ENCODE measurements at regions not wholly inside any gene's neighbourhood (a gene's known extent, or its start where the extent isn't known, plus 50 kb on each side); places are given as distances from the start of the nearest gene placed in this dataset.

DNA sequence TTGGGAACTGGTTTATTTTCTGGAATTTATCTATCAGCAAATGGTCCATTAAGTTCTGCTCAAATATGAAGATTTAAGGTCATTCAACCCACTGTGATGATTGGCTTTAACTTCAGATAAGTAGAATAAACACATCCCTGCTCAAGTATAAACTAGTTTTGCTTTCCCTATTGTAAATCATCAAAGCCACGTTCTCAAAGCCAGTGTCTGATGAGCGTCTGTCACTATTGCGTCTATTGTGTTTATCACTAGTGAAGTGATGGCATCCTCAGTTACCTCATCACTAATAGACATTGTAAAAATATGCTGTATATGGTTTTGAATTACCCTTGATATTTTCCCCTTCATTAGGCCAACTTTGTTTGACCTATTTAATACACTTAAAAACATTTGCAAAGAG is 351.3 kb downstream of the BCAT1 start:
- no peak for TF ChIP-seq GATA3 (IDR thresholded peaks at IDR 0.05; ENCODE audit: low read depth, low read length)
- no peak for TF ChIP-seq GATA2 (IDR thresholded peaks at IDR 0.05; ENCODE audit: low read depth, low read length)

Data from SH-SY5Y (cell line).